Tibial nerve (tissue), 3 donors: ENCODE measurements at regions not wholly inside any gene's neighbourhood (a gene's known extent, or its start where the extent isn't known, plus 50 kb on each side); places are given as distances from the start of the nearest gene placed in this dataset.

ENCODE experiments used
- POLR2A ChIP-seq, 2 donors: fragments of 450-650 bp; IDR thresholded peaks; one replicate each; pipeline ENCODE4 v1.6.1; 2017; ENCODE audit warnings: antibody characterized with exemption in 2 of 2, mild to moderate bottlenecking in 2 of 2, moderate library complexity in 2 of 2
- TF ChIP-seq, protein P1 (sequence below), 5 experiments: fragments of 200-600 bp in 3 of 5; fragments of 450-650 bp in 2 of 5; sonication (generic) in 3 of 5; IDR thresholded peaks; one replicate each; pipeline ENCODE4 v1.5.1; 2016 to 2019; ENCODE audit warnings: antibody characterized with exemption in 5 of 5, mild to moderate bottlenecking in 3 of 5, moderate library complexity in 2 of 5

- TF ChIP-seq, protein P1, sequence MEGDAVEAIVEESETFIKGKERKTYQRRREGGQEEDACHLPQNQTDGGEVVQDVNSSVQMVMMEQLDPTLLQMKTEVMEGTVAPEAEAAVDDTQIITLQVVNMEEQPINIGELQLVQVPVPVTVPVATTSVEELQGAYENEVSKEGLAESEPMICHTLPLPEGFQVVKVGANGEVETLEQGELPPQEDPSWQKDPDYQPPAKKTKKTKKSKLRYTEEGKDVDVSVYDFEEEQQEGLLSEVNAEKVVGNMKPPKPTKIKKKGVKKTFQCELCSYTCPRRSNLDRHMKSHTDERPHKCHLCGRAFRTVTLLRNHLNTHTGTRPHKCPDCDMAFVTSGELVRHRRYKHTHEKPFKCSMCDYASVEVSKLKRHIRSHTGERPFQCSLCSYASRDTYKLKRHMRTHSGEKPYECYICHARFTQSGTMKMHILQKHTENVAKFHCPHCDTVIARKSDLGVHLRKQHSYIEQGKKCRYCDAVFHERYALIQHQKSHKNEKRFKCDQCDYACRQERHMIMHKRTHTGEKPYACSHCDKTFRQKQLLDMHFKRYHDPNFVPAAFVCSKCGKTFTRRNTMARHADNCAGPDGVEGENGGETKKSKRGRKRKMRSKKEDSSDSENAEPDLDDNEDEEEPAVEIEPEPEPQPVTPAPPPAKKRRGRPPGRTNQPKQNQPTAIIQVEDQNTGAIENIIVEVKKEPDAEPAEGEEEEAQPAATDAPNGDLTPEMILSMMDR (IDR thresholded peaks at IDR 0.05) = no peak
- no peak for TF ChIP-seq POLR2A (IDR thresholded peaks at IDR 0.05)
Observed at GRCh38 chr16:59586331-59586730, 852.2 kb upstream of the GOT2 start.
